DOHH2 (cell line): ENCODE measurements at regions not wholly inside any gene's neighbourhood (a gene's known extent, or its start where the extent isn't known, plus 50 kb on each side); places are given as distances from the start of the nearest gene placed in this dataset.

Experiments
- H3F3A ChIP-seq: fragments of 200-600 bp; sonication (generic), shearing (Covaris generic); 2 replicates; pipeline ENCODE4 v1.6.0; 2016; ENCODE audit warnings: antibody characterized with exemption, mild to moderate bottlenecking; ENCODE audit not compliant: control insufficient read depth, insufficient read depth
- H3K27ac ChIP-seq: fragments of 200-600 bp; sonication (generic); 2 replicates; pipeline ENCODE4 v1.5.1; 2014; ENCODE audit warnings: low read depth, mild to moderate bottlenecking, low read length, moderate library complexity
- H3K27me3 ChIP-seq: fragments of 200-600 bp; sonication (generic); 2 replicates; pipeline ENCODE4 v1.6.1; 2014; ENCODE audit warnings: mild to moderate bottlenecking, low read length, mixed read lengths; ENCODE audit not compliant: control insufficient read depth
- H3K36me3 ChIP-seq: fragments of 200-600 bp; sonication (generic); 2 replicates; pipeline ENCODE4 v1.6.1; 2014; ENCODE audit warnings: mild to moderate bottlenecking, low read length, moderate library complexity, mixed read lengths; ENCODE audit not compliant: control insufficient read depth
- H3K4me1 ChIP-seq: fragments of 200-600 bp; sonication (generic); 2 replicates; pipeline ENCODE4 v1.6.1; 2014; ENCODE audit warnings: mild to moderate bottlenecking, low read length, mixed read lengths; ENCODE audit not compliant: control insufficient read depth
- H3K4me2 ChIP-seq: fragments of 200-600 bp; sonication (generic); 2 replicates; pipeline ENCODE4 v1.6.0; 2014; ENCODE audit warnings: mild to moderate bottlenecking, low read length, moderate library complexity
- H3K4me3 ChIP-seq: fragments of 200-600 bp; sonication (generic); 2 replicates; pipeline ENCODE4 v1.5.1; 2014; ENCODE audit warnings: mild to moderate bottlenecking, low read length, mixed read lengths
- H3K79me2 ChIP-seq: fragments of 200-600 bp; sonication (generic); 2 replicates; pipeline ENCODE4 v1.6.1; 2014; ENCODE audit warnings: mild to moderate bottlenecking, low read length, mixed read lengths; ENCODE audit not compliant: control insufficient read depth
- H3K9me2 ChIP-seq: fragments of 200-600 bp; sonication (generic); replicated peaks from 2 replicates; pipeline ENCODE4 v1.6.1; 2014; ENCODE audit warnings: mild to moderate bottlenecking, low read length, mixed read lengths; ENCODE audit not compliant: control insufficient read depth
- H3K9me3 ChIP-seq: fragments of 200-600 bp; sonication (generic); 2 replicates; pipeline ENCODE4 v1.6.1; 2014; ENCODE audit warnings: antibody characterized with exemption, low read length, mixed read lengths; ENCODE audit not compliant: control insufficient read depth, insufficient read depth
- H4K20me1 ChIP-seq: fragments of 200-600 bp; sonication (generic); 2 replicates; pipeline ENCODE4 v1.6.0; 2014; ENCODE audit warnings: low read depth, mild to moderate bottlenecking, antibody characterized with exemption, low read length, moderate library complexity; ENCODE audit not compliant: control insufficient read depth, insufficient read depth
- CTCF ChIP-seq: fragments of 200-600 bp; sonication (generic); IDR thresholded peaks from one replicate; pipeline ENCODE4 v1.5.1; 2014; ENCODE audit warnings: antibody characterized with exemption, mild to moderate bottlenecking, low read depth, low read length; ENCODE audit not compliant: poor library complexity, severe bottlenecking
- EZH2phosphoT487 ChIP-seq: fragments of 200-600 bp; sonication (generic); IDR thresholded peaks from 2 replicates; pipeline ENCODE4 v1.6.1; 2017; ENCODE audit warnings: borderline replicate concordance, mild to moderate bottlenecking, antibody characterized with exemption, low read length, moderate library complexity, mixed read lengths

- Histone ChIP-seq H4K20me1 (no peaks in the 10 kb centered on the region), H3F3A (no peaks in the 10 kb centered on the region), H3K9me3 (no peaks in the 10 kb centered on the region), H3K4me2 (no peak overlapping the region), H3K79me2 (no peaks in the 10 kb centered on the region), H3K4me1 (peaks cover 19% of the 10 kb centered on the region), H3K27ac (no peak overlapping the region), H3K4me3 (no peak overlapping the region), H3K9me2 (no peaks in the 10 kb centered on the region), H3K27me3 (no peaks in the 10 kb centered on the region), H3K36me3 (no peaks in the 10 kb centered on the region)
- no peak for TF ChIP-seq CTCF
- no peak for TF ChIP-seq EZH2phosphoT487
Observed at GRCh38 chr18:73079920-73080319, 212.1 kb upstream of the NETO1 start.

GRCh38 chr18:73060666-73061288 is 193.0 kb upstream of the NETO1 start:
- no peaks in the 10 kb centered on the region for H3K27me3 ChIP-seq
- H3K79me2 ChIP-seq: no peaks in the 10 kb centered on the region
- no peaks in the 10 kb centered on the region for H3K9me3 ChIP-seq
- no peaks in the 10 kb centered on the region for H3K4me1 ChIP-seq
- H3K36me3 ChIP-seq: no peaks in the 10 kb centered on the region
- TF ChIP-seq EZH2phosphoT487 (no peak), CTCF (no peak)
- no peak overlapping the region for H3K4me2 ChIP-seq
- no peaks in the 10 kb centered on the region for H3F3A ChIP-seq
- H3K9me2 ChIP-seq: no peaks in the 10 kb centered on the region
- no peak overlapping the region for H3K27ac ChIP-seq
- no peak overlapping the region for H3K4me3 ChIP-seq
- no peaks in the 10 kb centered on the region for H4K20me1 ChIP-seq

GRCh38 chr18:73059280-73059679 is 191.5 kb upstream of the NETO1 start:
- Histone ChIP-seq H4K20me1 (no peaks in the 10 kb centered on the region), H3K4me3 (no peak overlapping the region), H3K9me3 (no peaks in the 10 kb centered on the region), H3K36me3 (no peaks in the 10 kb centered on the region), H3K4me2 (no peak overlapping the region), H3F3A (no peaks in the 10 kb centered on the region), H3K27me3 (no peaks in the 10 kb centered on the region), H3K9me2 (no peaks in the 10 kb centered on the region), H3K79me2 (no peaks in the 10 kb centered on the region), H3K27ac (no peak overlapping the region), H3K4me1 (no peaks in the 10 kb centered on the region)
- no peak for TF ChIP-seq CTCF
- TF ChIP-seq EZH2phosphoT487: no peak
